ENCODE measurements at regions not wholly inside any gene's neighbourhood (a gene's known extent, or its start where the extent isn't known, plus 50 kb on each side); places are given as distances from the start of the nearest gene placed in this dataset.

DNA sequence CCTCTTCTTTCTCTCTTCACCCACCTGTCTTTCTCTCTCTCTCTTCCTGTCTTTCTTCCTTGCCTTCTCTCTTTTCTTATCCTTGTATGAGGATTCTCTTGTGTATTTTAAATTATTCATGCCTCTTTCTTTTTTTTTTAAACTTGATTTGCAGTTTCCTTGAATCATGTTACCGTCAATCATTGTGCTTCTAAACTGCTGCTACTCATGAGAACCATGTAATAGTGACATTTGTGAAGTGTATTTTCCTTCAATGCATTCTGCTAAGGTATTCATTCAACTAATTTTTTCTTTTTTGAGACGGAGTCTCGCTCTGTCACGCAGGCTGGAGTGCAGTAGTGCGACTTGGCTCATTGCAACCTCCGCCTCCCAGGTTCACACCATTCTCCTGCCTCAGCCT is 539.1 kb upstream of the BRINP3 start:
- TF ChIP-seq, protein P1, sequence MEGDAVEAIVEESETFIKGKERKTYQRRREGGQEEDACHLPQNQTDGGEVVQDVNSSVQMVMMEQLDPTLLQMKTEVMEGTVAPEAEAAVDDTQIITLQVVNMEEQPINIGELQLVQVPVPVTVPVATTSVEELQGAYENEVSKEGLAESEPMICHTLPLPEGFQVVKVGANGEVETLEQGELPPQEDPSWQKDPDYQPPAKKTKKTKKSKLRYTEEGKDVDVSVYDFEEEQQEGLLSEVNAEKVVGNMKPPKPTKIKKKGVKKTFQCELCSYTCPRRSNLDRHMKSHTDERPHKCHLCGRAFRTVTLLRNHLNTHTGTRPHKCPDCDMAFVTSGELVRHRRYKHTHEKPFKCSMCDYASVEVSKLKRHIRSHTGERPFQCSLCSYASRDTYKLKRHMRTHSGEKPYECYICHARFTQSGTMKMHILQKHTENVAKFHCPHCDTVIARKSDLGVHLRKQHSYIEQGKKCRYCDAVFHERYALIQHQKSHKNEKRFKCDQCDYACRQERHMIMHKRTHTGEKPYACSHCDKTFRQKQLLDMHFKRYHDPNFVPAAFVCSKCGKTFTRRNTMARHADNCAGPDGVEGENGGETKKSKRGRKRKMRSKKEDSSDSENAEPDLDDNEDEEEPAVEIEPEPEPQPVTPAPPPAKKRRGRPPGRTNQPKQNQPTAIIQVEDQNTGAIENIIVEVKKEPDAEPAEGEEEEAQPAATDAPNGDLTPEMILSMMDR (IDR thresholded peaks at IDR 0.05 in 2 of 3, conservative IDR thresholded peaks at IDR 0.05 in 1 of 3; ENCODE audit: control insufficient read depth in 2 of 3, extremely low read depth in 1 of 3, insufficient read depth in 1 of 3, low read depth in 3 of 3, low read length in 3 of 3), result no peak
- TF ChIP-seq MTA2 (IDR thresholded peaks at IDR 0.05; ENCODE audit: low read depth), result no peak
- TF ChIP-seq, protein P2, sequence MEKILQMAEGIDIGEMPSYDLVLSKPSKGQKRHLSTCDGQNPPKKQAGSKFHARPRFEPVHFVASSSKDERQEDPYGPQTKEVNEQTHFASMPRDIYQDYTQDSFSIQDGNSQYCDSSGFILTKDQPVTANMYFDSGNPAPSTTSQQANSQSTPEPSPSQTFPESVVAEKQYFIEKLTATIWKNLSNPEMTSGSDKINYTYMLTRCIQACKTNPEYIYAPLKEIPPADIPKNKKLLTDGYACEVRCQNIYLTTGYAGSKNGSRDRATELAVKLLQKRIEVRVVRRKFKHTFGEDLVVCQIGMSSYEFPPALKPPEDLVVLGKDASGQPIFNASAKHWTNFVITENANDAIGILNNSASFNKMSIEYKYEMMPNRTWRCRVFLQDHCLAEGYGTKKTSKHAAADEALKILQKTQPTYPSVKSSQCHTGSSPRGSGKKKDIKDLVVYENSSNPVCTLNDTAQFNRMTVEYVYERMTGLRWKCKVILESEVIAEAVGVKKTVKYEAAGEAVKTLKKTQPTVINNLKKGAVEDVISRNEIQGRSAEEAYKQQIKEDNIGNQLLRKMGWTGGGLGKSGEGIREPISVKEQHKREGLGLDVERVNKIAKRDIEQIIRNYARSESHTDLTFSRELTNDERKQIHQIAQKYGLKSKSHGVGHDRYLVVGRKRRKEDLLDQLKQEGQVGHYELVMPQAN (conservative IDR thresholded peaks at IDR 0.05), result no peak
- no peak for TF ChIP-seq ETV6 (conservative IDR thresholded peaks at IDR 0.05 in 1 of 2, IDR thresholded peaks at IDR 0.05 in 1 of 2; ENCODE audit: borderline replicate concordance in 1 of 2, low read depth in 1 of 2)
- no peak for TF ChIP-seq CHD4 (IDR thresholded peaks at IDR 0.05)
- no peak for TF ChIP-seq EGR1 (IDR thresholded peaks at IDR 0.05; ENCODE audit: borderline replicate concordance in 1 of 2, low read depth in 2 of 2, low read length in 2 of 2)
- TF ChIP-seq SMC3 (IDR thresholded peaks at IDR 0.05; ENCODE audit: borderline replicate concordance, low read length), result no peak
- TF ChIP-seq HDAC6 (IDR thresholded peaks at IDR 0.05; ENCODE audit: unreplicated experiment), result no peak
- TF ChIP-seq TARDBP (IDR thresholded peaks at IDR 0.05; ENCODE audit: borderline replicate concordance), result no peak
- TF ChIP-seq DPF2 (IDR thresholded peaks at IDR 0.05), result no peak
- no peak for TF ChIP-seq ZNF384 (IDR thresholded peaks at IDR 0.05; ENCODE audit: borderline replicate concordance, low read depth, low read length)
- TF ChIP-seq, protein P3, sequence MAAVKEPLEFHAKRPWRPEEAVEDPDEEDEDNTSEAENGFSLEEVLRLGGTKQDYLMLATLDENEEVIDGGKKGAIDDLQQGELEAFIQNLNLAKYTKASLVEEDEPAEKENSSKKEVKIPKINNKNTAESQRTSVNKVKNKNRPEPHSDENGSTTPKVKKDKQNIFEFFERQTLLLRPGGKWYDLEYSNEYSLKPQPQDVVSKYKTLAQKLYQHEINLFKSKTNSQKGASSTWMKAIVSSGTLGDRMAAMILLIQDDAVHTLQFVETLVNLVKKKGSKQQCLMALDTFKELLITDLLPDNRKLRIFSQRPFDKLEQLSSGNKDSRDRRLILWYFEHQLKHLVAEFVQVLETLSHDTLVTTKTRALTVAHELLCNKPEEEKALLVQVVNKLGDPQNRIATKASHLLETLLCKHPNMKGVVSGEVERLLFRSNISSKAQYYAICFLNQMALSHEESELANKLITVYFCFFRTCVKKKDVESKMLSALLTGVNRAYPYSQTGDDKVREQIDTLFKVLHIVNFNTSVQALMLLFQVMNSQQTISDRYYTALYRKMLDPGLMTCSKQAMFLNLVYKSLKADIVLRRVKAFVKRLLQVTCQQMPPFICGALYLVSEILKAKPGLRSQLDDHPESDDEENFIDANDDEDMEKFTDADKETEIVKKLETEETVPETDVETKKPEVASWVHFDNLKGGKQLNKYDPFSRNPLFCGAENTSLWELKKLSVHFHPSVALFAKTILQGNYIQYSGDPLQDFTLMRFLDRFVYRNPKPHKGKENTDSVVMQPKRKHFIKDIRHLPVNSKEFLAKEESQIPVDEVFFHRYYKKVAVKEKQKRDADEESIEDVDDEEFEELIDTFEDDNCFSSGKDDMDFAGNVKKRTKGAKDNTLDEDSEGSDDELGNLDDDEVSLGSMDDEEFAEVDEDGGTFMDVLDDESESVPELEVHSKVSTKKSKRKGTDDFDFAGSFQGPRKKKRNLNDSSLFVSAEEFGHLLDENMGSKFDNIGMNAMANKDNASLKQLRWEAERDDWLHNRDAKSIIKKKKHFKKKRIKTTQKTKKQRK (IDR thresholded peaks at IDR 0.05; ENCODE audit: low read depth, low read length), result no peak
- TF ChIP-seq, protein P4, sequence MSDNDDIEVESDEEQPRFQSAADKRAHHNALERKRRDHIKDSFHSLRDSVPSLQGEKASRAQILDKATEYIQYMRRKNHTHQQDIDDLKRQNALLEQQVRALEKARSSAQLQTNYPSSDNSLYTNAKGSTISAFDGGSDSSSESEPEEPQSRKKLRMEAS (IDR thresholded peaks at IDR 0.05; ENCODE audit: low read depth, low read length), result no peak
- no peak for TF ChIP-seq SMAD1 (IDR thresholded peaks at IDR 0.05; ENCODE audit: low read depth, partially characterized antibody)

Measured in GM12878 (cell line).